Kidney epithelial cell (primary cell): ENCODE measurements at regions not wholly inside any gene's neighbourhood (a gene's known extent, or its start where the extent isn't known, plus 50 kb on each side); places are given as distances from the start of the nearest gene placed in this dataset.

ENCODE experiments used
- DNase-seq: peaks from one replicate; pipeline ENCODE4 v3.0.0-alpha.2; 2010; ENCODE audit warnings: low read depth
- H3K27me3 ChIP-seq: 2 replicates; pipeline ENCODE4 v1.6.0; 2011; ENCODE audit warnings: low read length; ENCODE audit not compliant: control insufficient read depth, insufficient read depth
- H3K36me3 ChIP-seq: 2 replicates; pipeline ENCODE4 v1.5.1; 2011; ENCODE audit warnings: low read length; ENCODE audit not compliant: control insufficient read depth, insufficient read depth
- H3K4me3 ChIP-seq: 2 replicates; pipeline ENCODE4 v1.5.1; 2011; ENCODE audit warnings: low read depth, mild to moderate bottlenecking, control low read depth, low read length
- CTCF ChIP-seq: IDR thresholded peaks from 2 replicates; pipeline ENCODE4 v1.5.1; 2011; ENCODE audit warnings: mild to moderate bottlenecking, moderate library complexity, low read length, control low read depth, inconsistent platforms; ENCODE audit not compliant: insufficient read depth, poor library complexity, severe bottlenecking

GRCh38 chr2:8543060-8543382, 138.8 kb upstream of the ID2 start:
- Histone ChIP-seq H3K4me3 (no peak overlapping the region), H3K36me3 (no peaks in the 10 kb centered on the region), H3K27me3 (no peaks in the 10 kb centered on the region)
- DNase-seq, result no peak
- no peak for TF ChIP-seq CTCF

GRCh38 chr2:8543383-8544170, 138.3 kb upstream of the ID2 start:
- Histone ChIP-seq H3K36me3 (no peaks in the 10 kb centered on the region), H3K27me3 (no peaks in the 10 kb centered on the region), H3K4me3 (no peak overlapping the region)
- peak; percentile 49 for DNase-seq
- TF ChIP-seq CTCF, result no peak

- Histone ChIP-seq H3K27me3 (no peaks in the 10 kb centered on the region), H3K4me3 (no peak overlapping the region), H3K36me3 (no peaks in the 10 kb centered on the region)
- TF ChIP-seq CTCF, result no peak
- DNase-seq, result no peak
Observed at GRCh38 chr2:8544171-8544785, 137.6 kb upstream of the ID2 start.

GRCh38 chr2:8544786-8545694, 136.8 kb upstream of the ID2 start:
- H3K27me3 ChIP-seq, result no peaks in the 10 kb centered on the region
- no peaks in the 10 kb centered on the region for H3K36me3 ChIP-seq
- DNase-seq, result peak; percentile 58
- no peak overlapping the region for H3K4me3 ChIP-seq
- TF ChIP-seq CTCF, result peak; percentile 76

- no peaks in the 10 kb centered on the region for H3K36me3 ChIP-seq
- TF ChIP-seq CTCF, result no peak
- no peak for DNase-seq
Observed at GRCh38 chr2:8545695-8546611, 135.9 kb upstream of the ID2 start.

More at GRCh38 chr2:8545695-8546611, 135.9 kb upstream of the ID2 start:
- Histone ChIP-seq H3K4me3 (no peak overlapping the region), H3K27me3 (no peaks in the 10 kb centered on the region)
